ENCODE measurements at regions not wholly inside any gene's neighbourhood (a gene's known extent, or its start where the extent isn't known, plus 50 kb on each side); places are given as distances from the start of the nearest gene placed in this dataset.

DNA sequence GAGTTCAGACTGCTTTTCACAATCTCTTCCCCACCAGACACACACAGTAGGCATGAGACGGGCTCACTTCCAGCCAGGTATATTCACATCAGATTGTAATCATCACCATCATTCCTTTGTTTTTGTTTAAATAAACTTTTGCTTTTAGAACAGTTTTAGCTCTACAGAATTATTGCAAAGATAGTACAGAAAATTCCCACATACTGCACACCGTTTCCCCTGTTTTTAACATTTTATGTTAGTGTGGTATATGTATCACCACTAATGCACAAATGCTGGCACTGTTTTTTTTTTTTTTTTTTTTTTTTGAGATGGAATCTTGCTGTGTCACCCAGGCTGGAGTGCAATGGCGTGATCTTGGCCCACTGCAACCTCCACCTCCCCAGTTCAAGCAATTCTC is 83.3 kb upstream of the ANO1 start:
- Histone ChIP-seq H3K4me1 (ENCODE audit: insufficient read depth, low read length, severe bottlenecking) (no peaks in the 10 kb centered on the region), H3F3A (ENCODE audit: insufficient read depth, low read length) (no peaks in the 10 kb centered on the region), H4K20me1 (ENCODE audit: insufficient read depth, low read length) (no peaks in the 10 kb centered on the region), H3K4me3 (ENCODE audit: low read depth, low read length, poor library complexity, severe bottlenecking) (no peak overlapping the region), H3K27me3 (ENCODE audit: insufficient read depth, low read length) (no peaks in the 10 kb centered on the region; the same call in 1 of the 2 replicates), H3K9ac (ENCODE audit: low read length) (no peak overlapping the region), H3K9me2 (ENCODE audit: low read depth, low read length) (no peaks in the 10 kb centered on the region), H3K9me3 (ENCODE audit: low read length) (no peaks in the 10 kb centered on the region), H3K79me2 (ENCODE audit: insufficient read depth, low read length) (no peaks in the 10 kb centered on the region), H3K27ac (ENCODE audit: low read depth, low read length, poor library complexity, severe bottlenecking) (no peak overlapping the region), H2AFZ (ENCODE audit: low read length) (no peak overlapping the region), H3K4me2 (ENCODE audit: low read length) (no peak overlapping the region), H3K36me3 (ENCODE audit: insufficient read depth, low read length) (no peaks in the 10 kb centered on the region)
- TF ChIP-seq EZH2 (IDR thresholded peaks at IDR 0.05; ENCODE audit: borderline replicate concordance, low read length) = no peak
- TF ChIP-seq, protein P1, sequence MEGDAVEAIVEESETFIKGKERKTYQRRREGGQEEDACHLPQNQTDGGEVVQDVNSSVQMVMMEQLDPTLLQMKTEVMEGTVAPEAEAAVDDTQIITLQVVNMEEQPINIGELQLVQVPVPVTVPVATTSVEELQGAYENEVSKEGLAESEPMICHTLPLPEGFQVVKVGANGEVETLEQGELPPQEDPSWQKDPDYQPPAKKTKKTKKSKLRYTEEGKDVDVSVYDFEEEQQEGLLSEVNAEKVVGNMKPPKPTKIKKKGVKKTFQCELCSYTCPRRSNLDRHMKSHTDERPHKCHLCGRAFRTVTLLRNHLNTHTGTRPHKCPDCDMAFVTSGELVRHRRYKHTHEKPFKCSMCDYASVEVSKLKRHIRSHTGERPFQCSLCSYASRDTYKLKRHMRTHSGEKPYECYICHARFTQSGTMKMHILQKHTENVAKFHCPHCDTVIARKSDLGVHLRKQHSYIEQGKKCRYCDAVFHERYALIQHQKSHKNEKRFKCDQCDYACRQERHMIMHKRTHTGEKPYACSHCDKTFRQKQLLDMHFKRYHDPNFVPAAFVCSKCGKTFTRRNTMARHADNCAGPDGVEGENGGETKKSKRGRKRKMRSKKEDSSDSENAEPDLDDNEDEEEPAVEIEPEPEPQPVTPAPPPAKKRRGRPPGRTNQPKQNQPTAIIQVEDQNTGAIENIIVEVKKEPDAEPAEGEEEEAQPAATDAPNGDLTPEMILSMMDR (IDR thresholded peaks at IDR 0.05; ENCODE audit: low read length) = no peak

- Histone ChIP-seq H3K4me2 (ENCODE audit: low read length) (no peak overlapping the region), H3K36me3 (ENCODE audit: insufficient read depth, low read length) (no peaks in the 10 kb centered on the region), H2AFZ (ENCODE audit: low read length) (no peak overlapping the region), H3K27ac (ENCODE audit: low read depth, low read length, poor library complexity, severe bottlenecking) (no peak overlapping the region), H3K9ac (ENCODE audit: low read length) (no peak overlapping the region), H4K20me1 (ENCODE audit: insufficient read depth, low read length) (no peaks in the 10 kb centered on the region), H3K79me2 (ENCODE audit: insufficient read depth, low read length) (no peaks in the 10 kb centered on the region), H3K9me2 (ENCODE audit: low read depth, low read length) (no peaks in the 10 kb centered on the region), H3F3A (ENCODE audit: insufficient read depth, low read length) (no peaks in the 10 kb centered on the region), H3K27me3 (ENCODE audit: insufficient read depth, low read length) (no peaks in the 10 kb centered on the region; the same call in 1 of the 2 replicates), H3K4me1 (ENCODE audit: insufficient read depth, low read length, severe bottlenecking) (no peaks in the 10 kb centered on the region), H3K4me3 (ENCODE audit: low read depth, low read length, poor library complexity, severe bottlenecking) (no peak overlapping the region), H3K9me3 (ENCODE audit: low read length) (no peaks in the 10 kb centered on the region)
- TF ChIP-seq, protein P1 (IDR thresholded peaks at IDR 0.05; ENCODE audit: low read length) = no peak
Measured at GRCh38 chr11:69995697-69996096, 82.4 kb upstream of the ANO1 start.

- Histone ChIP-seq H3K36me3 (ENCODE audit: insufficient read depth, low read length) (no peaks in the 10 kb centered on the region), H3K27ac (ENCODE audit: low read depth, low read length, poor library complexity, severe bottlenecking) (no peak overlapping the region), H3K4me3 (ENCODE audit: low read depth, low read length, poor library complexity, severe bottlenecking) (no peak overlapping the region), H2AFZ (ENCODE audit: low read length) (no peak overlapping the region), H3K4me1 (ENCODE audit: insufficient read depth, low read length, severe bottlenecking) (no peaks in the 10 kb centered on the region), H3K9ac (ENCODE audit: low read length) (no peak overlapping the region), H3F3A (ENCODE audit: insufficient read depth, low read length) (no peaks in the 10 kb centered on the region), H3K4me2 (ENCODE audit: low read length) (no peak overlapping the region), H3K27me3 (ENCODE audit: insufficient read depth, low read length) (no peaks in the 10 kb centered on the region; the same call in 1 of the 2 replicates), H3K79me2 (ENCODE audit: insufficient read depth, low read length) (no peaks in the 10 kb centered on the region), H4K20me1 (ENCODE audit: insufficient read depth, low read length) (no peaks in the 10 kb centered on the region), H3K9me3 (ENCODE audit: low read length) (no peaks in the 10 kb centered on the region), H3K9me2 (ENCODE audit: low read depth, low read length) (no peaks in the 10 kb centered on the region)
- no peak for TF ChIP-seq EZH2 (IDR thresholded peaks at IDR 0.05; ENCODE audit: borderline replicate concordance, low read length)
- TF ChIP-seq, protein P1 (IDR thresholded peaks at IDR 0.05; ENCODE audit: low read length) = no peak
Measured at GRCh38 chr11:69996451-69996850, 81.7 kb upstream of the ANO1 start.

Data from OCI-LY1 (cell line).